ENCODE measurements at regions not wholly inside any gene's neighbourhood (a gene's known extent, or its start where the extent isn't known, plus 50 kb on each side); places are given as distances from the start of the nearest gene placed in this dataset.

- no peak overlapping the region for H3K27ac Mint-ChIP-seq (ENCODE audit: unreplicated experiment)
- Histone ChIP-seq H3K4me3 (ENCODE audit: low read depth, low read length) (no peak overlapping the region), H3K36me3 (ENCODE audit: control insufficient read depth, insufficient read depth, low read length) (no peaks in the 10 kb centered on the region), H3K9me3 (no peaks in the 10 kb centered on the region), H3K4me1 (no peaks in the 10 kb centered on the region), H3K27me3 (replicated peaks; ENCODE audit: control insufficient read depth, insufficient read depth, low read length) (no peaks in the 10 kb centered on the region)
- ChIA-PET POLR2A (no interaction called here), CTCF (no interaction called here)
- no peaks in the 10 kb centered on the region for H3K36me3 Mint-ChIP-seq (ENCODE audit: insufficient read depth, unreplicated experiment)
- no TSS peak for BruUV-seq (replicated peaks)
- intact Hi-C loops (cut with micrococcal nuclease; ENCODE audit: unreplicated experiment): no loop called here
- H3K4me3 Mint-ChIP-seq (ENCODE audit: unreplicated experiment): no peak overlapping the region
- no peaks in the 10 kb centered on the region for H3K9me3 Mint-ChIP-seq (ENCODE audit: unreplicated experiment)
- no peaks in the 10 kb centered on the region for H3K4me1 Mint-ChIP-seq (ENCODE audit: low read depth, unreplicated experiment)
- DNase-seq: no peak
- no peak for TF ChIP-seq CTCF (IDR thresholded peaks at IDR 0.05; ENCODE audit: insufficient read depth in 1 of 2, low read depth in 1 of 2, low read length in 1 of 2, severe bottlenecking in 1 of 2, unreplicated experiment in 1 of 2)
- no peaks in the 10 kb centered on the region for H3K27me3 Mint-ChIP-seq (ENCODE audit: insufficient read depth, unreplicated experiment)
These were observed 219.1 kb downstream of the FGF13 start for GRCh38 chrX:138492371-138492770.

GRCh38 chrX:138487866-138488265 lies 223.7 kb downstream of the FGF13 start:
- Histone ChIP-seq H3K36me3 (ENCODE audit: control insufficient read depth, insufficient read depth, low read length) (no peaks in the 10 kb centered on the region), H3K9me3 (no peaks in the 10 kb centered on the region), H3K4me1 (no peaks in the 10 kb centered on the region), H3K27me3 (replicated peaks; ENCODE audit: control insufficient read depth, insufficient read depth, low read length) (no peaks in the 10 kb centered on the region), H3K4me3 (ENCODE audit: low read depth, low read length) (no peak overlapping the region)
- Mint-ChIP-seq H3K36me3 (ENCODE audit: insufficient read depth, unreplicated experiment) (no peaks in the 10 kb centered on the region), H3K4me1 (ENCODE audit: low read depth, unreplicated experiment) (no peaks in the 10 kb centered on the region), H3K9me3 (ENCODE audit: unreplicated experiment) (no peaks in the 10 kb centered on the region), H3K27me3 (ENCODE audit: insufficient read depth, unreplicated experiment) (no peaks in the 10 kb centered on the region), H3K4me3 (ENCODE audit: unreplicated experiment) (no peak overlapping the region), H3K27ac (ENCODE audit: unreplicated experiment) (no peak overlapping the region)
- TF ChIP-seq CTCF (IDR thresholded peaks at IDR 0.05; ENCODE audit: insufficient read depth in 1 of 2, low read depth in 1 of 2, low read length in 1 of 2, severe bottlenecking in 1 of 2, unreplicated experiment in 1 of 2): no peak
- no TSS peak for BruUV-seq (replicated peaks)
- DNase-seq: no peak
- intact Hi-C loops (cut with micrococcal nuclease; ENCODE audit: unreplicated experiment): loop anchor here (10.0 kb wide), 1 partner anchor 257 kb away; no protein-coding TSS in a partner anchor
- CTCF ChIA-PET: no interaction called here
- POLR2A ChIA-PET: no interaction called here

- no peaks in the 10 kb centered on the region for H3K36me3 Mint-ChIP-seq (ENCODE audit: insufficient read depth, unreplicated experiment)
These were observed 225.8 kb downstream of the FGF13 start for GRCh38 chrX:138485767-138486166.

More at GRCh38 chrX:138485767-138486166, 225.8 kb downstream of the FGF13 start:
- intact Hi-C loops (cut with micrococcal nuclease; ENCODE audit: unreplicated experiment): loop anchor here (10.0 kb wide), 1 partner anchor 259 kb away; no protein-coding TSS in a partner anchor
- TF ChIP-seq CTCF (IDR thresholded peaks at IDR 0.05; ENCODE audit: insufficient read depth in 1 of 2, low read depth in 1 of 2, low read length in 1 of 2, severe bottlenecking in 1 of 2, unreplicated experiment in 1 of 2): no peak
- Histone ChIP-seq H3K4me3 (ENCODE audit: low read depth, low read length) (no peak overlapping the region), H3K9me3 (no peaks in the 10 kb centered on the region), H3K27me3 (replicated peaks; ENCODE audit: control insufficient read depth, insufficient read depth, low read length) (no peaks in the 10 kb centered on the region), H3K4me1 (no peaks in the 10 kb centered on the region), H3K36me3 (ENCODE audit: control insufficient read depth, insufficient read depth, low read length) (no peaks in the 10 kb centered on the region)
- Mint-ChIP-seq H3K9me3 (ENCODE audit: unreplicated experiment) (no peaks in the 10 kb centered on the region), H3K4me1 (ENCODE audit: low read depth, unreplicated experiment) (no peaks in the 10 kb centered on the region), H3K27me3 (ENCODE audit: insufficient read depth, unreplicated experiment) (no peaks in the 10 kb centered on the region), H3K4me3 (ENCODE audit: unreplicated experiment) (no peak overlapping the region), H3K27ac (ENCODE audit: unreplicated experiment) (no peak overlapping the region)
- DNase-seq: no peak
- CTCF ChIA-PET: no interaction called here
- POLR2A ChIA-PET: no interaction called here
- no TSS peak for BruUV-seq (replicated peaks)

Data from Caco-2 (cell line).